Bronchial epithelial cell (primary cell): ENCODE measurements at regions not wholly inside any gene's neighbourhood (a gene's known extent, or its start where the extent isn't known, plus 50 kb on each side); places are given as distances from the start of the nearest gene placed in this dataset.

Experiments
- DNase-seq: peaks from one replicate; pipeline ENCODE4 v3.0.0-alpha.2; 2010; ENCODE audit warnings: low read depth
- FAIRE-seq: peaks from 2 replicates; lab custom pipeline; 2011; peaks lifted over from hg19 to GRCh38; lab: Jason Lieb, UNC
- H3K27me3 ChIP-seq: 2 replicates; pipeline ENCODE4 v1.5.1; 2011; ENCODE audit warnings: low read length; ENCODE audit not compliant: control insufficient read depth, insufficient read depth
- H3K36me3 ChIP-seq: 2 replicates; pipeline ENCODE4 v1.5.1; 2011; ENCODE audit warnings: low read length; ENCODE audit not compliant: control insufficient read depth, insufficient read depth
- H3K4me3 ChIP-seq: 2 replicates; pipeline ENCODE4 v1.5.1; 2011; ENCODE audit warnings: mild to moderate bottlenecking, low read depth, low read length, control low read depth
- TF ChIP-seq, protein P1 (sequence below): IDR thresholded peaks from 2 replicates; pipeline ENCODE4 v1.5.1; 2011; ENCODE audit warnings: mild to moderate bottlenecking, moderate library complexity, low read length, control low read depth, inconsistent platforms; ENCODE audit not compliant: insufficient read depth, severe bottlenecking

DNA sequence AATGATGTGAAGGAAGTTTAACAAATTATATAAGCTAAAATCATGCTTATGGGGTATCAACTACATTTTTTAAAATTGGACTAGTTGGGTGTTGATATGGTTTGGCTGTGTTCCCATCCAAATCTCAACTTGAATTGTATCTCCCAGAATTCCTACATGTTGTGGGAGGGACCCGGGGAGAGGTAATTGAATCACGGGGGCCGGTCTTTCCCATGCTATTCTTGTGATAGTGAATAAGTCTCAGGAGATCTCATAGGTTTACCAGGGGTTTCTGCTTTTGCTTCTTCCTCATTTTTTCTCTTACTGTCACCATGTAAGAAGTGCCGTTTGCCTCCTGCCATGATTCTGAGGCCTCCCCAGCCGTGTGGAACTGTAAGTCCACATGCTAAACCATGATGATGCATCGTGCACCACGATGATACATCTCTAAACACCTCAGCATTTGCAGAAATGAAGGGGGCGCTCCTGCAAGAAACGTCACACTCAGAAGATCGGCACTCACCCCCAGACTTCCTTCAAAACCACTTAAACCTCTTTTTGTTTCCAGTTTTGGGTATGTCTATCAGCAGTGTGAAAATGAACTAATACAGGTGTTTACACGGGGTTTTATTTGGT lies 340.0 kb downstream of the SHANK2 start:
- Histone ChIP-seq H3K36me3 (no peaks in the 10 kb centered on the region), H3K4me3 (no peak overlapping the region), H3K27me3 (no peaks in the 10 kb centered on the region)
- TF ChIP-seq, protein P1, sequence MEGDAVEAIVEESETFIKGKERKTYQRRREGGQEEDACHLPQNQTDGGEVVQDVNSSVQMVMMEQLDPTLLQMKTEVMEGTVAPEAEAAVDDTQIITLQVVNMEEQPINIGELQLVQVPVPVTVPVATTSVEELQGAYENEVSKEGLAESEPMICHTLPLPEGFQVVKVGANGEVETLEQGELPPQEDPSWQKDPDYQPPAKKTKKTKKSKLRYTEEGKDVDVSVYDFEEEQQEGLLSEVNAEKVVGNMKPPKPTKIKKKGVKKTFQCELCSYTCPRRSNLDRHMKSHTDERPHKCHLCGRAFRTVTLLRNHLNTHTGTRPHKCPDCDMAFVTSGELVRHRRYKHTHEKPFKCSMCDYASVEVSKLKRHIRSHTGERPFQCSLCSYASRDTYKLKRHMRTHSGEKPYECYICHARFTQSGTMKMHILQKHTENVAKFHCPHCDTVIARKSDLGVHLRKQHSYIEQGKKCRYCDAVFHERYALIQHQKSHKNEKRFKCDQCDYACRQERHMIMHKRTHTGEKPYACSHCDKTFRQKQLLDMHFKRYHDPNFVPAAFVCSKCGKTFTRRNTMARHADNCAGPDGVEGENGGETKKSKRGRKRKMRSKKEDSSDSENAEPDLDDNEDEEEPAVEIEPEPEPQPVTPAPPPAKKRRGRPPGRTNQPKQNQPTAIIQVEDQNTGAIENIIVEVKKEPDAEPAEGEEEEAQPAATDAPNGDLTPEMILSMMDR = no peak
- DNase-seq = peak; percentile 65
- FAIRE-seq = no peak

DNA sequence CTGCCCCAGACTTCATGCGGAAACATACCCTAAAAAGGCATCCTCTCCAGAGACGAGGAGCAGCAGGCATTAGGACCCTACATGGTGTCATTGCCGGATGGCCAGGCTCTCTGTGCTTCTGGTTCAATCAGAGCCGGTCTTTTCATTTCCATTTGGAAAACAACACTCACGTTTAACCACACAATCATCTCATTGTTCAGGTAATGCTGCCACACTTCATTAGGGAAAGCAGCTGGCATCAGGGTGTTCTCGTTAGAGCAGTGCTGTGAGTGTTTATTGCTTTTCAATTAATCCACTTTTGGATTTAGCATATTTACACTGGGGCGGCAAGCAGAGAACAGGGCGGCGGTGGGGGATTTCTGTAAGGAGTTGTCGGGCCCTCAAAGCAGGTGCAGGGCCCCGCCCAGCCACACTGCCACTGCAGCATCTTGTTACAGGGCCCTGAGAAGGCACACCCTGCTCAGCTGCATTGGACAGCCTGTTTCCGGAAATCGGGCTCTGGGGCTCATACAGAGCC lies 338.6 kb downstream of the SHANK2 start:
- TF ChIP-seq, protein P1 = no peak
- no peaks in the 10 kb centered on the region for H3K27me3 ChIP-seq

DNA sequence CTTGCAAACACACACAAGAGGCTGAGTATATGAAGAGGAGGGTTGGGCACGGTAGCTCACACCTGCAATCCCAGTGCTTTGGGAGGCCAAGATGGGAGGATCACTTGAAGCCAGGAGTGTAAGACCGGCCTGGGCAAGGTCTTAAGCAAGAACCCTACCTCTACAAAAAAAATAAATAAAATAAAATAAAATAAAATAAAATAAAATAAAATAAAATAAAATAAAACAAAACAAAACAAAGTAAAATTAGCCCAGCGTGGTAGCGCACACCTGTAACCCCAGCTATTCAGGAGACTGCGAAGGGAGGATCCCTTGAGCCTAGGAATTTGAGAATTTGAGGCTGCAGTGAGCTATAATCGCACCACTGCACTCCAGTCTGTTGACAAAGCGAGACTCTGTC lies 337.9 kb downstream of the SHANK2 start:
- DNase-seq (no peak), FAIRE-seq (no peak)
- Histone ChIP-seq H3K4me3 (no peak overlapping the region), H3K36me3 (no peaks in the 10 kb centered on the region), H3K27me3 (no peaks in the 10 kb centered on the region)
- TF ChIP-seq, protein P1 = no peak

More for the DNA sequence above, 338.6 kb downstream of the SHANK2 start:
- DNase-seq (no peak), FAIRE-seq (no peak)
- no peaks in the 10 kb centered on the region for H3K36me3 ChIP-seq
- H3K4me3 ChIP-seq = no peak overlapping the region

DNA sequence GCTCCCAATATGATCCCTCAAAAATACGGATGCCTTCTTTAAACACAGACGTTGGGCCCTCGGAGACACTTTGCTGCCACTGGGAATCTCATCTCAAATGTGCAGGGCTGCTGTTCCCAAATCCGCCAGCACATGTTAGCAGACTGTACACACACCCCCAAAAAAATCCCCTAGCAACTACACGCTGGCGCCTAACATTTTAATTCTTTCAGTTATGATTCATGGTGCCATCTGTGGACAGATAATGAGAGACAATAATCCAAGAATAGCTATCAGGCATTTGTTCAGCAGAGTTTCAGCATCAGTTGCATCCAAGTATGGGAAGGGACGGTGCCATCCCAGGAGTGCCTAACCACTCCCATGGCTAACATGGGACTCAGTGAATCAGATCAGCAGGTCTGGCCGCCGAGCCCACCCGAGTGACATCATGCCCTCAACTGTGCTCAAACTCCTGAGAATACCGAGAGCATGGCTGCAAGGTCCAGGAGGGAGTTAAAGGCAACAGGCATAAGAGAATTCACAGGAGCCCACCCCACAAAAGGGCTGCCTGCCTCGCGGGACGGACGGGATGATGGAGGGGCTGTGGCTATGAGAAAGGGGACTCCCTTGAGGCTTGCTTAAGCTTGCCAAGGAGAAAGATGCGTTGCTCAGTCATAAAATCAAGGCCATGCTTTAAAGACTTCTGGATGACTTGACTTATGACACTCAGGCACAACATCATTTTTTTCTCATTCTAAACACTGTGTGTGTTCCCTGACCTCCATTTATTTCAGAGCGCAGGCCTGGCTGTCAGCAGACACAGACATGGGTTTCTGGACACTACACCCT lies 337.0 kb downstream of the SHANK2 start:
- TF ChIP-seq, protein P1 = no peak

DNA sequence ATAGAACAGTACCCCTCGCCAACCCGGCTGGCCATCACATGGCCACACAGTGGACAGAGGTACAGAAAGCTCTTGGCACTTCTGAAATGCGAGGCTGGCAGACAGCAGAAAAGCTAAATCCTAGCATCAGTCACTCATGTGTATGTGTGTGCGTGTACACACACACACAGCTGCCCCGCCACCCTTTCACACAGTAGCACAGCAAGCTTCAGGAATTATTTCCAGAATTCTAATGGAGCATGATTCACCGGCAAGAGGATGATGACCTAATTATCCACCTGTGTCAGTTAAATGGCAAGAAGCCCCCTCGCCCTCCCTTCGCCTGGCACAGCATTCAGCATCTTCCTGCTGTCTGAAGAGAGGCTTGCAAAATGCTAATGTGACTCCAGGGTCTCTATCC lies 336.0 kb downstream of the SHANK2 start:
- Histone ChIP-seq H3K4me3 (no peak overlapping the region), H3K36me3 (no peaks in the 10 kb centered on the region), H3K27me3 (no peaks in the 10 kb centered on the region)
- DNase-seq = no peak
- TF ChIP-seq, protein P1 = no peak
- no peak for FAIRE-seq

More for the DNA sequence above, 337.0 kb downstream of the SHANK2 start:
- FAIRE-seq (no peak), DNase-seq (no peak)
- Histone ChIP-seq H3K27me3 (no peaks in the 10 kb centered on the region), H3K36me3 (no peaks in the 10 kb centered on the region), H3K4me3 (no peak overlapping the region)
